T-cell (primary cell): ENCODE measurements at regions not wholly inside any gene's neighbourhood (a gene's known extent, or its start where the extent isn't known, plus 50 kb on each side); places are given as distances from the start of the nearest gene placed in this dataset.

Source experiments
- ATAC-seq, 4 experiments: fragments of 200-7000 bp in 3 of 4; fragments of 150-1000 bp in 1 of 4; cut with Tn5 transposase; replicated peaks in 1 of 4; 1 replicate in 3 of 4; 2 replicates in 1 of 4; pipeline ENCODE4 v1.10.0; 2021; ENCODE audit warnings: moderate library complexity in 3 of 4, mild to moderate bottlenecking in 2 of 4, moderate number of reproducible peaks in 1 of 4
- CTCF ChIA-PET, 2 donors: fragments of 300-600 bp; sonication (Branson Sonifier 250); formaldehyde crosslinking; loops; one replicate each; lab custom pipeline; 2022; ENCODE audit warnings: antibody characterized with exemption in 2 of 2; lab: Charles Lee
- POLR2A ChIA-PET, 2 donors: fragments of 300-600 bp; sonication (Branson Sonifier 250); formaldehyde crosslinking; loops; one replicate each; lab custom pipeline; 2022; ENCODE audit warnings: antibody characterized with exemption in 2 of 2; lab: Charles Lee
- DNase-seq, 35 experiments: peaks; one replicate each; pipeline versions ENCODE4 v3.0.0 to v3.0.0-alpha.2; 2013 to 2023
- H3K27ac ChIP-seq: one replicate; pipeline ENCODE4 v1.5.1; 2013; ENCODE audit warnings: low read length
- H3K27me3 ChIP-seq, 2 experiments: replicated peaks in 1 of 2; 1 replicate in 1 of 2; 2 replicates in 1 of 2; pipeline versions ENCODE4 v1.6.1 to v1.7.0; 2013; ENCODE audit warnings: low read length in 1 of 2, mixed read lengths in 1 of 2; ENCODE audit not compliant: control insufficient read depth in 2 of 2, insufficient read depth in 2 of 2; ENCODE audit errors: extremely low read depth in 1 of 2
- H3K36me3 ChIP-seq, 2 donors: 1 replicate in 1 of 2; 2 replicates in 1 of 2; pipeline versions ENCODE4 v1.6.1 to v1.7.0; 2013; ENCODE audit warnings: low read length in 1 of 2; ENCODE audit not compliant: control insufficient read depth in 2 of 2, insufficient read depth in 1 of 2; ENCODE audit errors: extremely low read depth in 1 of 2
- H3K4me1 ChIP-seq, 2 experiments: 1 replicate in 1 of 2; 2 replicates in 1 of 2; pipeline versions ENCODE4 v1.6.1 to v1.7.0; 2013; ENCODE audit warnings: low read length in 2 of 2, mixed read lengths in 1 of 2; ENCODE audit not compliant: insufficient read depth in 2 of 2, control insufficient read depth in 1 of 2; ENCODE audit errors: extremely low read depth in 1 of 2
- H3K4me3 ChIP-seq, 2 donors: 1 replicate in 1 of 2; 2 replicates in 1 of 2; pipeline versions ENCODE4 v1.5.1 to v1.7.0; 2013; ENCODE audit warnings: mild to moderate bottlenecking in 2 of 2, low read length in 1 of 2, moderate library complexity in 1 of 2; ENCODE audit not compliant: control insufficient read depth in 1 of 2; ENCODE audit errors: extremely low read depth in 1 of 2
- H3K9me3 ChIP-seq: 2 replicates; pipeline ENCODE4 v1.7.0; 2013
- H3K27ac Mint-ChIP-seq, 2 donors: one replicate each; pipeline ENCODE4 v1.8.0; 2020 to 2021; ENCODE audit warnings: mild to moderate bottlenecking in 2 of 2, mixed read lengths in 2 of 2
- H3K27me3 Mint-ChIP-seq, 2 donors: one replicate each; pipeline ENCODE4 v1.8.0; 2021 to 2022; ENCODE audit warnings: mixed read lengths in 2 of 2
- H3K36me3 Mint-ChIP-seq: one replicate; pipeline ENCODE4 v1.8.0; 2021; ENCODE audit warnings: mixed read lengths
- H3K4me1 Mint-ChIP-seq, 3 donors: one replicate each; pipeline ENCODE4 v1.8.0; 2020 to 2022; ENCODE audit warnings: mixed read lengths in 3 of 3, mild to moderate bottlenecking in 1 of 3
- H3K4me3 Mint-ChIP-seq, 3 donors: one replicate each; pipeline ENCODE4 v1.8.0; 2020 to 2022; ENCODE audit warnings: mild to moderate bottlenecking in 3 of 3, mixed read lengths in 3 of 3, moderate library complexity in 3 of 3
- H3K9me3 Mint-ChIP-seq, 3 donors: one replicate each; pipeline ENCODE4 v1.8.0; 2020 to 2022; ENCODE audit warnings: mixed read lengths in 3 of 3
- WGBS: methylation state at CpG from one replicate; pipeline ENCODE4 v1.1.5; 2013; ENCODE audit warnings: missing lambda C conversion rate; ENCODE audit not compliant: insufficient coverage; 5-methylcytosine and 5-hydroxymethylcytosine counted together

GRCh38 chr2:41378420-41378819, 669.4 kb upstream of the PKDCC start:
- no peaks in the 10 kb centered on the region for H3K4me1 ChIP-seq
- H3K27ac ChIP-seq = no peak overlapping the region
- no peaks in the 10 kb centered on the region for H3K9me3 ChIP-seq
- no peak for ATAC-seq
- 96% methylated on average over 4 of the region's 11 CpGs for WGBS
- H3K27me3 ChIP-seq = no peaks in the 10 kb centered on the region
- H3K4me1 Mint-ChIP-seq = no peaks in the 10 kb centered on the region
- H3K4me3 Mint-ChIP-seq = no peak overlapping the region
- no peaks in the 10 kb centered on the region for H3K36me3 ChIP-seq
- H3K4me3 ChIP-seq = no peak overlapping the region
- H3K27ac Mint-ChIP-seq = no peak overlapping the region
- POLR2A ChIA-PET = no interaction called here
- H3K9me3 Mint-ChIP-seq = peaks cover 0 to 4% (median 3%) of the 10 kb centered on the region in 3 donors
- H3K27me3 Mint-ChIP-seq = no peaks in the 10 kb centered on the region
- no peak for DNase-seq
- CTCF ChIA-PET = interaction anchor here in 1 of 2 donors (0.6 kb wide), 1 partner anchor 34 kb away, joined by 5 read pairs; no protein-coding TSS in a partner anchor
- no peaks in the 10 kb centered on the region for H3K36me3 Mint-ChIP-seq

GRCh38 chr2:41379496-41380221, 668.2 kb upstream of the PKDCC start:
- H3K9me3 ChIP-seq = no peaks in the 10 kb centered on the region
- Mint-ChIP-seq H3K36me3 (no peaks in the 10 kb centered on the region), H3K27ac (no peak overlapping the region), H3K27me3 (no peaks in the 10 kb centered on the region), H3K4me3 (no peak overlapping the region), H3K4me1 (no peaks in the 10 kb centered on the region), H3K9me3 (peaks cover 0 to 4% (median 3%) of the 10 kb centered on the region in 3 donors)
- POLR2A ChIA-PET = no interaction called here
- no peak for ATAC-seq
- no peak overlapping the region for H3K4me3 ChIP-seq
- H3K27ac ChIP-seq = no peak overlapping the region
- 82% methylated on average over 10 of the region's 13 CpGs for WGBS
- no peaks in the 10 kb centered on the region for H3K36me3 ChIP-seq
- H3K4me1 ChIP-seq = no peaks in the 10 kb centered on the region
- CTCF ChIA-PET = no interaction called here
- no peak for DNase-seq
- no peaks in the 10 kb centered on the region for H3K27me3 ChIP-seq

- WGBS = 60% methylated on average over 3 of the region's 3 CpGs
- CTCF ChIA-PET = no interaction called here
Observed at GRCh38 chr2:41381701-41382100, 666.1 kb upstream of the PKDCC start.

GRCh38 chr2:41387519-41387918, 660.3 kb upstream of the PKDCC start:
- H3K4me1 ChIP-seq = no peaks in the 10 kb centered on the region
- ChIA-PET POLR2A (no interaction called here), CTCF (no interaction called here)
- Mint-ChIP-seq H3K27me3 (no peaks in the 10 kb centered on the region), H3K4me1 (no peaks in the 10 kb centered on the region), H3K27ac (no peak overlapping the region), H3K36me3 (no peaks in the 10 kb centered on the region), H3K9me3 (peaks cover 0 to 2% (median 2%) of the 10 kb centered on the region in 3 donors), H3K4me3 (no peak overlapping the region)
- H3K27ac ChIP-seq = no peak overlapping the region
- no peaks in the 10 kb centered on the region for H3K27me3 ChIP-seq
- H3K36me3 ChIP-seq = no peaks in the 10 kb centered on the region
- H3K9me3 ChIP-seq = no peaks in the 10 kb centered on the region
- ATAC-seq = no peak
- no CpG with 5 or more reads among the region's 2 CpGs for WGBS
- H3K4me3 ChIP-seq = no peak overlapping the region
- DNase-seq = no peak

More at GRCh38 chr2:41381701-41382100, 666.1 kb upstream of the PKDCC start:
- H3K27me3 ChIP-seq = no peaks in the 10 kb centered on the region
- H3K36me3 ChIP-seq = no peaks in the 10 kb centered on the region
- POLR2A ChIA-PET = no interaction called here
- Mint-ChIP-seq H3K4me3 (no peak overlapping the region), H3K36me3 (no peaks in the 10 kb centered on the region), H3K9me3 (peaks cover 0 to 2% (median 0%) of the 10 kb centered on the region in 3 donors), H3K27me3 (no peaks in the 10 kb centered on the region), H3K27ac (no peak overlapping the region), H3K4me1 (no peaks in the 10 kb centered on the region)
- no peaks in the 10 kb centered on the region for H3K9me3 ChIP-seq
- ATAC-seq (no peak), DNase-seq (no peak)
- H3K4me1 ChIP-seq = no peaks in the 10 kb centered on the region
- H3K4me3 ChIP-seq = no peak overlapping the region
- no peak overlapping the region for H3K27ac ChIP-seq

GRCh38 chr2:41393621-41394020, 654.2 kb upstream of the PKDCC start:
- ATAC-seq (no peak), DNase-seq (no peak)
- H3K27me3 Mint-ChIP-seq = no peaks in the 10 kb centered on the region
- ChIA-PET CTCF (no interaction called here), POLR2A (no interaction called here)
- no peaks in the 10 kb centered on the region for H3K36me3 Mint-ChIP-seq
- no peaks in the 10 kb centered on the region for H3K36me3 ChIP-seq
- no peak overlapping the region for H3K4me3 Mint-ChIP-seq
- H3K9me3 Mint-ChIP-seq = peaks cover 2 to 22% (median 4%) of the 10 kb centered on the region in 3 donors
- H3K4me1 Mint-ChIP-seq = no peaks in the 10 kb centered on the region
- H3K4me3 ChIP-seq = no peak overlapping the region
- no peaks in the 10 kb centered on the region for H3K9me3 ChIP-seq
- no peak overlapping the region for H3K27ac ChIP-seq
- H3K27me3 ChIP-seq = no peaks in the 10 kb centered on the region
- no peak overlapping the region for H3K27ac Mint-ChIP-seq
- WGBS = no CpG with 5 or more reads among the region's 1 CpG
- no peaks in the 10 kb centered on the region for H3K4me1 ChIP-seq

GRCh38 chr2:41394541-41394940, 653.3 kb upstream of the PKDCC start:
- POLR2A ChIA-PET = no interaction called here
- DNase-seq (no peak), ATAC-seq (no peak)
- Histone ChIP-seq H3K9me3 (no peaks in the 10 kb centered on the region), H3K27me3 (no peaks in the 10 kb centered on the region), H3K27ac (no peak overlapping the region), H3K4me1 (no peaks in the 10 kb centered on the region), H3K36me3 (no peaks in the 10 kb centered on the region), H3K4me3 (no peak overlapping the region)
- no peaks in the 10 kb centered on the region for H3K36me3 Mint-ChIP-seq
- H3K4me1 Mint-ChIP-seq = no peaks in the 10 kb centered on the region
- WGBS = no CpG with 5 or more reads among the region's 1 CpG
- no peaks in the 10 kb centered on the region for H3K27me3 Mint-ChIP-seq
- H3K9me3 Mint-ChIP-seq = peaks cover under 1 to 22% (median 4%) of the 10 kb centered on the region in 3 donors
- H3K4me3 Mint-ChIP-seq = no peak overlapping the region
- H3K27ac Mint-ChIP-seq = no peak overlapping the region
- CTCF ChIA-PET = no interaction called here
